GM19467 (cell line): ENCODE measurements at regions not wholly inside any gene's neighbourhood (a gene's known extent, or its start where the extent isn't known, plus 50 kb on each side); places are given as distances from the start of the nearest gene placed in this dataset.
"Not testable (repeated sequence)": the region's sequence is repeated elsewhere in the genome, so short reads cannot be mapped to it uniquely, and the experiment has no call there.

Experiments
- ATAC-seq: cut with Tn5 transposase; IDR thresholded peaks from one replicate; pipeline ENCODE4 v1.9.1; 2021; ENCODE audit warnings: mild to moderate bottlenecking, moderate library complexity; ENCODE audit not compliant: unreplicated experiment

DNA sequence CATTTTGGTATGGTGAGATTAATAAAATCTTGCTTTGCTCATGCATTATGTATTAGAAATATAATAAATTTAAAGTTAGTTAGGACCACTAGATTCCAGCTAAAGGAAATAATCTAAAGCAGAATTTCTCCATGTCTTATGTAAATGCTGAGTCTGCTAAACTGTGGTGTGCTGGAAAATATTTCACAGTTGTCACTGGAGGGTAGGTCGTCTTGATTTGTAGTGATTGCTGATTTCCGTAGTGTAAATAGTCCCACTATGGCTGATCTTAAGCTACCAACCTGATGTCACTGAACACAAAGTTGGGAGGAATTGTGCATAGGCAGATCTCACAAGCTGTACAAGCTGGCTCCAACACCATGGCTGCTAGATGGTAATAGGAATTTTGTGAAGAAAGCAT lies 133.4 kb upstream of the NR3C2 start:
- ATAC-seq: no peak

GRCh38 chr4:148574911-148575310 lies 132.7 kb upstream of the NR3C2 start:
- no peak for ATAC-seq

DNA sequence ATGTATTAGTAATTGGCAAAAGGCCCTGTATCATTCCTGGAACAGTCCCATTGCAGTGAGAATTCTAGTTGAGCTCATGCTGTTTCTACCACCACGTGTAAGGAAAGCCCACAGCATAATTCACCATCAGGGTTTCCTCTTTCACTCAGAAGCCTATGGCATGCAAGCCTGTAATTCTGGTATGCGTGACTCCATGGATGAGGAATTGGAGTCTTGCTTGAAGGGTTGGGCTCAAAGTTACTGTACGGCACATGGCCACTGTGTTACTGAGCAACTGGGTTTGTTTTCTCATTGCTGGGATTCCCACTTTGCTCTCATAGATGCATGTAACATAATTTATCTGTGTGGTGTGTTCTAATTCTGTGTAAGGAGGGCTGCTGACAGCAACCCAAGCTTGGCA lies 132.3 kb upstream of the NR3C2 start:
- ATAC-seq: no peak

GRCh38 chr4:148574066-148574465 lies 131.9 kb upstream of the NR3C2 start:
- ATAC-seq: no peak

- ATAC-seq: no peak
Measured at GRCh38 chr4:148573296-148573695, 131.1 kb upstream of the NR3C2 start.

DNA sequence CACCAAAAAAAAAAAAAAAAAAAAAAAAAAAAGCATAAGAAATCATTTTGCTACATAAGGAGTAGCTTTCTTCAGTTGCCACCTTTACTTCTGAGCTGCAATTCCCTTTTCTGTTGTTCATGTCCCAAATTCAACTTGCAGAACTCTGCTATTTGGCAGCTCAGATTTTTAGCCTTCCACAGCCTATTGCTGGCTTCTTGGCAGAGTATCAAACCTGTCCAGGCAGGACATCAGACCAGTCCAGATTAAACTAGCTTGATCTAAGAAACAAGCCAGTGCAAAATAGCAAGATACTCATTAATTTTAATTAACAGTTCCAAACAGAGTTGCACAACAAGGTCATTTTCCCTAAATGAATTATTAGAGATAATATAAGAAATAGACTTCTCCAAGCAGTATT lies 123.6 kb upstream of the NR3C2 start:
- no peak for ATAC-seq

DNA sequence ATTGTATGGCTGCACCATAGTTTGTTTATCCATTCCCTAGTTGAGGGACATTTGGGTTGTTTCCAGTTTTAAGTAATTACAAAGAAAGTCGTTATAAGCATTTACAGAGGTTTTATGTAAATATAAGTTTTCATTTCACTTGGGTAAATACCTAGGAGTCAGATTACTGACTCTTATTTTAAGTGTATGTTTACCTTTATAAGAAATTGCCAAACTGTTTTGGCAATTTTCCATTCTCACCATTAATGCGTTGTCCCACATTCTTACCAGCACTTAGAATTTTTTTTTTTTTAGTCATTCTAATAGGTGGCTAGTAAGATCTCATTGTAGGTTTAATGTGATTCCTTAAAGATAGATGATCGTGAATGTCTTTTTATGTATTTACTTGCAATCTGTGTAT lies 121.5 kb upstream of the NR3C2 start:
- no peak for ATAC-seq

GRCh38 chr4:148561467-148561866 lies 119.3 kb upstream of the NR3C2 start:
- ATAC-seq: no peak

DNA sequence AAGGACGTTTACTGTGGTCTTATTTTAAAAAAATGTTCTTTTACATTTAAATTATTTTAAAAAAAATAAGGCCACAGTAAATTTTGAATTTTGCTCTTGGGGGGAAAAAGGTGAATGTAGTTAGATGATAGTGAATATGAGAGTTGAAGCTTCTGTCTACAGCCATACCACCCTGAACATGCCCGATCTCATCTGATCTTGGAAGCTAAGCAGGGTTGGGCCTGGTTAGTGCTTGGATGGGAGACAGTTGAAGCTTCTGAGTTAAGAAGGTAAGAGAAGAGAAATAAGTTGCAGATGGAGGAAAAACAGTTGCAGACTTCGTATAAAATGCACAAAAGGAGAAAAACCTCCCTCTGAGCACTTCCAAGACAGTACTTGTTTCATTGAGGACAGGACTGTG lies 115.6 kb upstream of the NR3C2 start:
- ATAC-seq: no peak

GRCh38 chr4:148550788-148551187 lies 108.6 kb upstream of the NR3C2 start:
- ATAC-seq: no peak

GRCh38 chr4:148542922-148543623 lies 100.9 kb upstream of the NR3C2 start:
- ATAC-seq: no peak

- ATAC-seq: no peak
Measured at GRCh38 chr4:148540622-148541326, 98.6 kb upstream of the NR3C2 start.

GRCh38 chr4:148539387-148539786 lies 97.2 kb upstream of the NR3C2 start:
- ATAC-seq: no peak

- not testable (repeated sequence) for ATAC-seq
Measured at GRCh38 chr4:148533851-148534250, 91.6 kb upstream of the NR3C2 start.

DNA sequence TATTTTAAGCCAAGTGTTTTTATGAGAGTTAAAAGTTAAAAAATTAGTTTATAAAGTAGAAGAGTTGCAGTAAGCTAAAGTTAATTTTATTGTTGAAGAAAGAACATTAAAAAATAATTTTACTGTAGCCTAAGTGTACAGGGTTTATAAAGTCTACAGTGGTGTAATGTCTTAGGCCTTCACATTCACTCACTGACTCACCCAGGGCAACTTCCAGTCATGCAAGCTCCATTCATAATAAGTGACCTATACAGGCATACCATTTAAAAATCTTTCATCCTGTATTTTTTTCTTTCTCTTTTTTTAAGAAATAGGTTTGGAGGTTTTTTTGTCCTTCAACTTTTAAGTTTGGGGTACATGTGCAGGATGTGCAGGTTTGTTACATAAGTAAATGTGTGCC lies 87.9 kb upstream of the NR3C2 start:
- no peak for ATAC-seq

- no peak for ATAC-seq
Measured at GRCh38 chr4:148527571-148527970, 85.4 kb upstream of the NR3C2 start.

DNA sequence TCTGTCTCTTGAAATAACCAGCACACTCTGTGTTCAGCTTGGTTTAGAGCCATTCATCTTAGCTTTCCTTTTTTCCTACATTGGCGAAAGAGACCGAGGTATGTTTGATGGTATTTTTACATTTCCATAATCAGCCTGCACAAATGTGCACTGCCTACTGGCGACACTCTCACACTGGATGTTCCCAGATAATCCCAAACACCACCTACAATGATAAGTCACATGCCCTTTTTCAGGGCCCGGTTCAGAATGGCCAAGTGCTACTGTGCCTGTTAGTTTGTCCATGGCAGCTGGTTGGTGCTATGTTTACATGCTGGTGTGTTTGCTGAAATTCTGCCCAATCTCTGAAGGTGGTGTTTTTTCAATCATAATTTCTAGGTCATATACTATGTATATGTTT lies 80.8 kb upstream of the NR3C2 start:
- ATAC-seq: no peak

DNA sequence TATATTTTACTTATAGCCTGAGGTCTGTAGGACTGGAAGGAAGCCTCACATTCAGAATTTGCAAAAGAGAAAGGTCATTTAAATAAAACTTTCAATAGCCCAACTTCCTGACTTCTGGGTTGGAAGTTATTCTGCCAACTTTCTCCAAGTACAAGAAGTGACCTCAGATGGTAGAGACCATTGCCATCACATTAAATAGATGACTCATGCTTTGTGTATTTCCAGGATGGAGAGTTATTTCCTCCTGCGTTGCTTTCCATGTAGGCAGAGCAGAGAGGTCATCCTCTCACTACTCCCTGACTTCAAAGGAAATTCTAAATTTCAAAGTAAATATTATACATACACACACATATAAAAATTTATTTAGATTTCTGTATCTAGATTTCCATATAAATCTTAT lies 73.0 kb upstream of the NR3C2 start:
- no peak for ATAC-seq

DNA sequence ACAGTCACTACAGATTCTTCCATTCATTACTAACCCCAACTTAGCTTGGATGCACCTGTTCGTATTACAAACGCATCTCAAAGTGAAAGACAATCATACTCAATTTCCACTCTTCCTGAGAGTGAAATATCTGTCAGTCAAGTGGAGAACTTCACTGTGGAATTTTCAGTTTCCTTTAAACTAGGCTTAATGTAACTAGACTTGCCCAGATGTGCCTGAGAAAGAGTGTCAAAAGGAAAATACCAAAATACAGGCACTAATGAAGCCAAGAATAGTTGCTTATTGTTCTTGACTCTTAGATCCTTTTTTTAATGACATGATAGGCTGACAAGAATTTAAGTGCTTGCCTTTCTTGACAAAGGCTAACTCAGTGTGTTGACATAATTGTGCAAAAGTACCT lies 72.4 kb upstream of the NR3C2 start:
- no peak for ATAC-seq

GRCh38 chr4:148514041-148514440 lies 71.8 kb upstream of the NR3C2 start:
- no peak for ATAC-seq

DNA sequence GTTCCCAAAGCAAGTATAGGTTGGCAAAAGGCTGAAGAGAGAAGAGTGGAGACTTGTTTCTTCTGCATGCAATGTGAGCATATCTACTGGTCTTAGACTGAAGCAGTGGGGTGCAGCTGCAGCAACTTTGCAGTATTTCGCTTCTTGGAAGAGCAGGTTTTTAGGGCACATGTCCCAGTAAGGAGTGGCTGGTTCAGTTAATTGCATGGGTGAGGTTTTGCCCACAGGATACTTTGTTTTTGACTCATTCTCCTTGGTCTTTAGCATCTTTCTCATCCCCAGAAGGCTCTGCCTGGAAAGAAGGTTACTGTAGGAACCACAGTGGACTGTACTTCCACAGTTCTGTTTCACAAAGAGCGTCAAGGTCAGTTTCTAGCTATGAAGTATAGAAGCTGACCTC lies 68.0 kb upstream of the NR3C2 start:
- no peak for ATAC-seq

DNA sequence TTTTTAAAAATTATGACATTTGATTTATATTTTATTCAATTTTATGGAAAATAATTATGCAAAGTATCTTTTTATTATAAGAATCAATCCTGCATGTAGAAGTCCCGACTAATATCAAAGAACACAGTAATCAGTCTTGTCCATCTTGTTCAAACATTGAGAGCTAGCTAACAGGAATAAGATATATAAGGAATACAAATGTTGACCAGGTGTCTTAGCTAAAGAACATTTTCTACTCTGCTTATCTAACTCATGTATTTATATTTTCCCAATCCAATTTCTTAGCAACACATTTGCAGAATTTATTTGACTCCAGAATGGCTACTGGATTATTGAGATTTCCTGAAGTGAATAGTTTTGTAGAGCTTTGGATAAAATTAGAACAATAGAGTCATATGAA lies 61.5 kb upstream of the NR3C2 start:
- no peak for ATAC-seq

GRCh38 chr4:148497258-148497657 lies 55.0 kb upstream of the NR3C2 start:
- no peak for ATAC-seq
